HepG2 (cell line): ENCODE measurements at regions not wholly inside any gene's neighbourhood (a gene's known extent, or its start where the extent isn't known, plus 50 kb on each side); places are given as distances from the start of the nearest gene placed in this dataset.

Experiments
- ERF ChIP-seq: IDR thresholded peaks from 2 replicates; pipeline ENCODE4 v1.6.1; 2018; ENCODE audit warnings: missing biosample characterization, missing genetic modification reagents
- HOXA3 ChIP-seq: sonication (generic); formaldehyde crosslinking; IDR thresholded peaks from 2 replicates; pipeline ENCODE4 v1.5.0; 2020; ENCODE audit warnings: missing genetic modification reagents
- KDM5B ChIP-seq: sonication (generic); formaldehyde crosslinking; IDR thresholded peaks from 2 replicates; pipeline ENCODE4 v1.4.0; 2020; ENCODE audit warnings: missing genetic modification reagents, mild to moderate bottlenecking, borderline replicate concordance
- PAWR ChIP-seq: sonication (generic); formaldehyde crosslinking; IDR thresholded peaks from 2 replicates; pipeline ENCODE4 v1.4.0; 2020; ENCODE audit warnings: missing genetic modification reagents, mild to moderate bottlenecking, borderline replicate concordance
- PAX8 ChIP-seq: sonication (generic); formaldehyde crosslinking; IDR thresholded peaks from 2 replicates; pipeline ENCODE4 v1.8.0; 2022; ENCODE audit warnings: mild to moderate bottlenecking, missing genetic modification reagents, borderline replicate concordance
- RNF2 ChIP-seq: fragments of 450-650 bp; conservative IDR thresholded peaks from 2 replicates; pipeline ENCODE4 v1.6.1; 2016; ENCODE audit warnings: low read depth
- RXRA ChIP-seq: sonication (generic); formaldehyde crosslinking; IDR thresholded peaks from 2 replicates; pipeline ENCODE4 v1.5.1; 2020; ENCODE audit warnings: missing genetic modification reagents
- SIN3A ChIP-seq: IDR thresholded peaks from 2 replicates; pipeline ENCODE4 v1.6.1; 2011; ENCODE audit warnings: low read depth, mild to moderate bottlenecking, control low read depth, low read length, borderline replicate concordance
- SIN3B ChIP-seq: fragments of 150-350 bp; IDR thresholded peaks from 2 replicates; pipeline ENCODE4 v1.6.1; 2014; ENCODE audit warnings: low read length
- SMARCC2 ChIP-seq: fragments of 450-650 bp; IDR thresholded peaks from 2 replicates; pipeline ENCODE4 v1.6.1; 2017; ENCODE audit warnings: antibody characterized with exemption, mild to moderate bottlenecking
- SRSF4 ChIP-seq: fragments of 200-400 bp; formaldehyde crosslinking; IDR thresholded peaks from one replicate; pipeline ENCODE4 v1.6.1; 2018; ENCODE audit warnings: mild to moderate bottlenecking, low read depth, low read length, moderate library complexity; ENCODE audit not compliant: poor library complexity, severe bottlenecking
- STAT5B ChIP-seq: sonication (generic); formaldehyde crosslinking; IDR thresholded peaks from 2 replicates; pipeline ENCODE4 v1.4.0; 2020; ENCODE audit warnings: missing genetic modification reagents
- ZFP1 ChIP-seq: IDR thresholded peaks from 2 replicates; pipeline ENCODE4 v1.6.1; 2016
- ZKSCAN1 ChIP-seq: fragments of 150-350 bp; IDR thresholded peaks from 2 replicates; pipeline ENCODE4 v1.6.1; 2014; ENCODE audit warnings: low read length
- ZNF207 ChIP-seq: fragments of 450-650 bp; IDR thresholded peaks from 2 replicates; pipeline ENCODE4 v1.6.1; 2016; ENCODE audit warnings: antibody characterized with exemption, borderline replicate concordance
- ZNF235 ChIP-seq: sonication (generic); formaldehyde crosslinking; IDR thresholded peaks from 2 replicates; pipeline ENCODE4 v1.8.1; 2023; ENCODE audit warnings: mild to moderate bottlenecking, missing genetic modification reagents, borderline replicate concordance
- ZNF550 ChIP-seq: sonication (generic); formaldehyde crosslinking; IDR thresholded peaks from 2 replicates; pipeline ENCODE4 v1.4.0; 2020; ENCODE audit warnings: mild to moderate bottlenecking, missing genetic modification reagents, borderline replicate concordance
- ZNF782 ChIP-seq: sonication (generic); formaldehyde crosslinking; IDR thresholded peaks from 2 replicates; pipeline ENCODE4 v1.4.0; 2020; ENCODE audit warnings: missing genetic modification reagents, mild to moderate bottlenecking, borderline replicate concordance
- TF ChIP-seq, protein P1 (sequence below): sonication (generic); formaldehyde crosslinking; IDR thresholded peaks from 2 replicates; pipeline ENCODE4 v1.5.1; 2020; ENCODE audit warnings: mild to moderate bottlenecking, missing genetic modification reagents, moderate library complexity
- TF ChIP-seq, protein P2 (sequence below): sonication (generic); formaldehyde crosslinking; IDR thresholded peaks from 2 replicates; pipeline ENCODE4 v1.4.0; 2020; ENCODE audit warnings: mild to moderate bottlenecking, missing genetic modification reagents
- TF ChIP-seq, protein P3 (sequence below): sonication (generic); formaldehyde crosslinking; IDR thresholded peaks from 2 replicates; pipeline ENCODE4 v1.4.0; 2020; ENCODE audit warnings: missing genetic modification reagents
- TF ChIP-seq, protein P4 (sequence below): sonication (generic); formaldehyde crosslinking; IDR thresholded peaks from 2 replicates; pipeline ENCODE4 v1.5.0; 2020; ENCODE audit warnings: missing genetic modification reagents
- TF ChIP-seq, protein P5 (sequence below): sonication (generic); formaldehyde crosslinking; IDR thresholded peaks from 2 replicates; pipeline ENCODE4 v1.4.0; 2020; ENCODE audit warnings: missing genetic modification reagents

DNA sequence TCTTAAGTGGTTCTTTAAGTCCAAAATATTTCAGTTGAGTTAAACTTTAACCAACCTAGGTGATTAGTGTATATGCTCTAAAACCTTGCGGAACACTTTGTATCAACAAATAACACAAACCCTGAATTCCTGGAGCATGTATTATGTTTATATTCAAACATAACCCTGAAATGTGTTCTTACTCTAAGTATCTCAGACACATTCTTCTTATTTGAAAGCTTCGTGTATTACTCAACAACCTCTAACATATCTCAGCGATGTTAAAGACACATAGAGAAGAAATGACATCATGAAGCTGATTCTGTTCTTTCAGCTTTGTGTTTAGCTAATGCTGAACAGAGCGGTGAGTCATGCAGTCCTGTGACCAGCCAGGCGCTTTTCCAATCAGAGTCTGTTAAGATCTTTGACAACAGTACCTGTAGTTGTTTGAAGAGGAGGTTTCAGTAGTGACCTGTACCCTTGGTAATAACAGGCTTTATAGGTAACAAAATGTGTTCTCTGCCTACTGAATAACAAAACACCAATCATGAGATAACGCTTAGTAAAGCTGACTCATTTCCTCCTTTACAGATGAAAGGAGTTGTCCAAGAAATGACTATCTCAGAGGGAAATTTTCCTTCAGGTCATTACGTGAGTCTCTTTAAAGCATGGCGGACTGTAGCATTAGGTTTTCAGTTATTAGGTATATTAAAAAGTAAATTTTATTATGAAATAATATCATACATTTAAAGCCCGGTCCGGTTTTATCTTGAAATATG, 67.3 kb upstream of the KLF6 start (continued):
- TF ChIP-seq, protein P1, sequence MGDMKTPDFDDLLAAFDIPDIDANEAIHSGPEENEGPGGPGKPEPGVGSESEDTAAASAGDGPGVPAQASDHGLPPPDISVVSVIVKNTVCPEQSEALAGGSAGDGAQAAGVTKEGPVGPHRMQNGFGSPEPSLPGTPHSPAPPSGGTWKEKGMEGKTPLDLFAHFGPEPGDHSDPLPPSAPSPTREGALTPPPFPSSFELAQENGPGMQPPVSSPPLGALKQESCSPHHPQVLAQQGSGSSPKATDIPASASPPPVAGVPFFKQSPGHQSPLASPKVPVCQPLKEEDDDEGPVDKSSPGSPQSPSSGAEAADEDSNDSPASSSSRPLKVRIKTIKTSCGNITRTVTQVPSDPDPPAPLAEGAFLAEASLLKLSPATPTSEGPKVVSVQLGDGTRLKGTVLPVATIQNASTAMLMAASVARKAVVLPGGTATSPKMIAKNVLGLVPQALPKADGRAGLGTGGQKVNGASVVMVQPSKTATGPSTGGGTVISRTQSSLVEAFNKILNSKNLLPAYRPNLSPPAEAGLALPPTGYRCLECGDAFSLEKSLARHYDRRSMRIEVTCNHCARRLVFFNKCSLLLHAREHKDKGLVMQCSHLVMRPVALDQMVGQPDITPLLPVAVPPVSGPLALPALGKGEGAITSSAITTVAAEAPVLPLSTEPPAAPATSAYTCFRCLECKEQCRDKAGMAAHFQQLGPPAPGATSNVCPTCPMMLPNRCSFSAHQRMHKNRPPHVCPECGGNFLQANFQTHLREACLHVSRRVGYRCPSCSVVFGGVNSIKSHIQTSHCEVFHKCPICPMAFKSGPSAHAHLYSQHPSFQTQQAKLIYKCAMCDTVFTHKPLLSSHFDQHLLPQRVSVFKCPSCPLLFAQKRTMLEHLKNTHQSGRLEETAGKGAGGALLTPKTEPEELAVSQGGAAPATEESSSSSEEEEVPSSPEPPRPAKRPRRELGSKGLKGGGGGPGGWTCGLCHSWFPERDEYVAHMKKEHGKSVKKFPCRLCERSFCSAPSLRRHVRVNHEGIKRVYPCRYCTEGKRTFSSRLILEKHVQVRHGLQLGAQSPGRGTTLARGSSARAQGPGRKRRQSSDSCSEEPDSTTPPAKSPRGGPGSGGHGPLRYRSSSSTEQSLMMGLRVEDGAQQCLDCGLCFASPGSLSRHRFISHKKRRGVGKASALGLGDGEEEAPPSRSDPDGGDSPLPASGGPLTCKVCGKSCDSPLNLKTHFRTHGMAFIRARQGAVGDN (CRISPR knock-in tag) = no peak
- TF ChIP-seq ERF (0 out of 2 replicates have a peak, but pooled peaks have one; percentile 48), KDM5B (no peak), HOXA3 (peak; percentile 81), SMARCC2 (no peak), SIN3A (no peak), SRSF4 (no peak), PAX8 (CRISPR knock-in tag) (no peak), ZNF207 (no peak), ZNF782 (CRISPR knock-in tag) (no peak), ZFP1 (CRISPR knock-in tag) (no peak), RXRA (CRISPR knock-in tag) (peak; percentile 16; the same call in 1 of the 2 replicates), STAT5B (CRISPR knock-in tag) (no peak), RNF2 (no peak), ZNF550 (CRISPR knock-in tag) (no peak), ZKSCAN1 (no peak), SIN3B (no peak), PAWR (CRISPR knock-in tag) (no peak), ZNF235 (CRISPR knock-in tag) (no peak)
- TF ChIP-seq, protein P2, sequence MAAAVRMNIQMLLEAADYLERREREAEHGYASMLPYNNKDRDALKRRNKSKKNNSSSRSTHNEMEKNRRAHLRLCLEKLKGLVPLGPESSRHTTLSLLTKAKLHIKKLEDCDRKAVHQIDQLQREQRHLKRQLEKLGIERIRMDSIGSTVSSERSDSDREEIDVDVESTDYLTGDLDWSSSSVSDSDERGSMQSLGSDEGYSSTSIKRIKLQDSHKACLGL (CRISPR knock-in tag) = no peak
- TF ChIP-seq, protein P3, sequence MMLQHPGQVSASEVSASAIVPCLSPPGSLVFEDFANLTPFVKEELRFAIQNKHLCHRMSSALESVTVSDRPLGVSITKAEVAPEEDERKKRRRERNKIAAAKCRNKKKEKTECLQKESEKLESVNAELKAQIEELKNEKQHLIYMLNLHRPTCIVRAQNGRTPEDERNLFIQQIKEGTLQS (CRISPR knock-in tag) = peak; percentile 97
- TF ChIP-seq, protein P4, sequence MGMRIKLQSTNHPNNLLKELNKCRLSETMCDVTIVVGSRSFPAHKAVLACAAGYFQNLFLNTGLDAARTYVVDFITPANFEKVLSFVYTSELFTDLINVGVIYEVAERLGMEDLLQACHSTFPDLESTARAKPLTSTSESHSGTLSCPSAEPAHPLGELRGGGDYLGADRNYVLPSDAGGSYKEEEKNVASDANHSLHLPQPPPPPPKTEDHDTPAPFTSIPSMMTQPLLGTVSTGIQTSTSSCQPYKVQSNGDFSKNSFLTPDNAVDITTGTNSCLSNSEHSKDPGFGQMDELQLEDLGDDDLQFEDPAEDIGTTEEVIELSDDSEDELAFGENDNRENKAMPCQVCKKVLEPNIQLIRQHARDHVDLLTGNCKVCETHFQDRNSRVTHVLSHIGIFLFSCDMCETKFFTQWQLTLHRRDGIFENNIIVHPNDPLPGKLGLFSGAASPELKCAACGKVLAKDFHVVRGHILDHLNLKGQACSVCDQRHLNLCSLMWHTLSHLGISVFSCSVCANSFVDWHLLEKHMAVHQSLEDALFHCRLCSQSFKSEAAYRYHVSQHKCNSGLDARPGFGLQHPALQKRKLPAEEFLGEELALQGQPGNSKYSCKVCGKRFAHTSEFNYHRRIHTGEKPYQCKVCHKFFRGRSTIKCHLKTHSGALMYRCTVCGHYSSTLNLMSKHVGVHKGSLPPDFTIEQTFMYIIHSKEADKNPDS (CRISPR knock-in tag) = no peak
- TF ChIP-seq, protein P5, sequence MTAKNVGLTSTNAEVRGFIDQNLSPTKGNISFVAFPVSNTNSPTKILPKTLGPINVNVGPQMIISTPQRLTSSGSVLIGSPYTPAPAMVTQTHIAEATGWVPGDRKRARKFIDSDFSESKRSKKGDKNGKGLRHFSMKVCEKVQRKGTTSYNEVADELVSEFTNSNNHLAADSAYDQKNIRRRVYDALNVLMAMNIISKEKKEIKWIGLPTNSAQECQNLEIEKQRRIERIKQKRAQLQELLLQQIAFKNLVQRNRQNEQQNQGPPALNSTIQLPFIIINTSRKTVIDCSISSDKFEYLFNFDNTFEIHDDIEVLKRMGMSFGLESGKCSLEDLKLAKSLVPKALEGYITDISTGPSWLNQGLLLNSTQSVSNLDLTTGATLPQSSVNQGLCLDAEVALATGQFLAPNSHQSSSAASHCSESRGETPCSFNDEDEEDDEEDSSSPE = no peak
